HG03060 (cell line): ENCODE measurements at regions not wholly inside any gene's neighbourhood (a gene's known extent, or its start where the extent isn't known, plus 50 kb on each side); places are given as distances from the start of the nearest gene placed in this dataset.

Experiments
- ATAC-seq: cut with Tn5 transposase; IDR thresholded peaks from one replicate; pipeline ENCODE4 v1.9.1; 2021; ENCODE audit warnings: low read depth, moderate number of reproducible peaks; ENCODE audit not compliant: unreplicated experiment

GRCh38 chr4:127558489-127559407, 74.0 kb upstream of the INTU start:
- ATAC-seq, result no peak

DNA sequence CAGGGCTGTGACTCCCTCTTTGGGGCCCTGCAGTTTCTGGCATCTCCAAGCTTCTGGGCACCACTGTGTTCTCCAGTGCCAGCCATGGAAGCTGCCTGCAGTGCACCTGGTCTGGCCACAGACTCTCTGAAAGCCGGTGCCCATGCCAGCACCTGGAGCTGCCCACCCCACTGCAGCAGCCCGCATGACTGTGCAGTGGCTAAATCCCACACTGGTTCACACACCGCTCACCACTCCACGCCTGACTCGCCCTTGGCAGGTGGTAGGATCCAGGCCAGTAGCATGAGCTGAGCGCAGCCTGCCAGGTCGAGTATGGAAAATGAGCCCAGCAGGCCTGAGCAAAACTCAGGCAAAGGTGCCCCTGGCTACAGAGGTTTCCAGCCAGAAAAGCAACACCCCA, 72.8 kb upstream of the INTU start:
- ATAC-seq, result no peak

GRCh38 chr4:127560755-127561154, 72.0 kb upstream of the INTU start:
- no peak for ATAC-seq

GRCh38 chr4:127574643-127575042, 58.1 kb upstream of the INTU start:
- ATAC-seq, result no peak

DNA sequence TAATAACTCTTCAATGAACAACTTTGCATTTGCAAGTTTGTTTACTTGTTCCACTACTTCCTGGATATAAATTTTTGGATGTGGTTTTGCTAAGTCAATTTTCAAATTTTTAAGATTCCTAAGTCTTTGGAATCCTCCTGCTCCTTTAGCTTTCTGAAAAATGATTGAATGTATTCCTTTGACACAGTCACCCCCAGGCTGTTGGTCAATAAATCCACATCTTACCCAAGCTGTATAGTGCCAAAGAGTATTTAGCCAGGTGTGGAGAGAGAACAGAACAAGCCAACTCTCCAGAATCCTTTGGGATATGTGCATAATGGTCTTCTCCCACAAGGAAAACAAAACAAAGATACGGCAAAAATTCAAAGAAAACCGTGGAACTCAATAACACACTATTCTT, 56.9 kb upstream of the INTU start:
- no peak for ATAC-seq

DNA sequence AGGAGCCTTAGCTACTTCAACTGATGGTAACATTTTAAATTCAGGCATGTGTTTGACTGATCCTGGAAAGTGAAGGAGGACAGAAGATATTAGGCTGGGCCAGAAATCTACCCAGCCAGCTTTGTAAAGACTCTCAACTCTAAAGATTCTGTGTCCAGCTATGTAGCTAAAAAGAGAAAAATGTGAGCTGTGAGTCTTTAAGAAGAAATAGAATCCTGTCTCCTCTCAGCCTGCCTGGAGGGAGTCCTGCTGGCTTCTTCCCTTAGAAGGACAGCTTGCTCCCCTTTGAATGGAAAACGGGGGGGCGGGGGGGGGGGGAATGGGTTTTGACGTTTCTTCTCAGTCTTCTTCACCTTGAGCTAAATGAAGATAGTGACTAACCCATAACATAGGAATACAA, 54.3 kb upstream of the INTU start:
- no peak for ATAC-seq

GRCh38 chr4:127578967-127579366, 53.8 kb upstream of the INTU start:
- no peak for ATAC-seq

GRCh38 chr4:127579821-127580220, 52.9 kb upstream of the INTU start:
- no peak for ATAC-seq

DNA sequence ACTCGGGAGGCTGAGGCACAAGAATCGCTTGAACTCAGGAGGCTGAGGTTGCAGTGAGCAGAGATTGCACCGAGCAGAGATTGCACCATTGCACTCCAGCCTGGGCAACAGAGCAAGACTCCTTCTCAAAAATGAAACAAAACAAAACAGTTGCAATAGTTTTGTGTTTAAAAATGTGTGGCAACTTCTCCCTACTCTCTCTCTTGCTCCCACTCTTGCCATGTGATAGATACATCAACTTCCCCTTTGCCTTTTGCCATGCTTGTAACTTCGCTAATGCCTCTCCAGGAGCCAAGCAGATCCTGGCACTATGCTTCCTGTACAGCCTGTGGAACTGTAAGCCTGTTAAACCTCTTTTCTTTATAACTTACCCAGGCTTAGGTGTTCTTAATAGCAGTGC, 52.5 kb upstream of the INTU start:
- ATAC-seq, result no peak

DNA sequence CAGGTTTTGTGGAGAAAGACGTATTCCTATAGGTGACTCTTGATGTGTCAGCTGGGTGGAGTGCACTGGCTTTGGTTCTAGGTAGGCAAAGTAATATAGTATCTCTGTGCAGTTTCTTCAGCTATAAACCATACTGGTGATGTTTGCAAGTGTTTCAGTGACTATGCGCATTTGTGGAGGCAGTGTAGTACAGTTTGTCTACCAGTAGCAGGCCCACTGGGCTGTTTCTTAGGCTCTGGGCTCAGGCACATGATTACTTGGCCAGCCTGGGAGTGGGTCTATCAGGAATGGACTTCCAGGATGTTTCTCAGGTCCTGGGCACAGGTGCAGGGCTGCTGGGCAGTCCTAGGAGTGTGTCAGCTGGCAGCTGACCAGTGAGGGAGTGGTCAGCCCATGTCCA, 51.9 kb upstream of the INTU start:
- no peak for ATAC-seq
